Uterus (tissue), 3 donors: ENCODE measurements at regions not wholly inside any gene's neighbourhood (a gene's known extent, or its start where the extent isn't known, plus 50 kb on each side); places are given as distances from the start of the nearest gene placed in this dataset.

ENCODE experiments used
- DNase-seq, 2 donors: peaks; one replicate each; pipeline ENCODE4 v3.0.0-alpha.2; 2019 to 2020
- H3K27ac ChIP-seq, 2 donors: fragments of 200-600 bp; sonication (generic); 1 replicate in 1 of 2; 2 replicates in 1 of 2; pipeline ENCODE4 v1.5.1; 2016 to 2018
- H3K27me3 ChIP-seq, 2 donors: fragments of 200-600 bp; sonication (generic); one replicate each; pipeline ENCODE4 v1.5.1; 2018 to 2019; ENCODE audit warnings: control low read depth in 1 of 2
- H3K36me3 ChIP-seq, 2 donors: fragments of 200-600 bp; sonication (generic); one replicate each; pipeline ENCODE4 v1.5.1; 2019; ENCODE audit warnings: control low read depth in 1 of 2
- H3K4me1 ChIP-seq, 2 donors: fragments of 200-600 bp; sonication (generic); one replicate each; pipeline ENCODE4 v1.5.1; 2018 to 2019; ENCODE audit warnings: control low read depth in 1 of 2
- H3K4me3 ChIP-seq, 2 donors: fragments of 200-600 bp; sonication (generic); 1 replicate in 1 of 2; 2 replicates in 1 of 2; pipeline ENCODE4 v1.5.1; 2018 to 2019; ENCODE audit warnings: mild to moderate bottlenecking in 1 of 2
- H3K9me3 ChIP-seq, 2 donors: fragments of 200-600 bp; sonication (generic); one replicate each; pipeline ENCODE4 v1.5.1; 2019; ENCODE audit warnings: control low read depth in 1 of 2
- CTCF ChIP-seq, 4 experiments: fragments of 200-600 bp in 2 of 4; fragments of 450-650 bp in 2 of 4; sonication (generic) in 2 of 4; IDR thresholded peaks; one replicate each; pipeline ENCODE4 v1.5.1; 2016 to 2019; ENCODE audit warnings: antibody characterized with exemption in 4 of 4, mild to moderate bottlenecking in 2 of 4, moderate library complexity in 1 of 4
- POLR2A ChIP-seq, 2 donors: fragments of 450-650 bp; IDR thresholded peaks; one replicate each; pipeline ENCODE4 v1.6.1; 2016; ENCODE audit warnings: antibody characterized with exemption in 2 of 2, mild to moderate bottlenecking in 1 of 2, moderate library complexity in 1 of 2
- intact Hi-C: fragments of 100-400 bp; cut with DNase I; formaldehyde crosslinking; loops from one replicate; pipeline ENCODE4 v1.15.1; 2023; ENCODE audit warnings: low total_unique reads
- donor health status: DM: yes; HTN: yes; CAD: no.

DNA sequence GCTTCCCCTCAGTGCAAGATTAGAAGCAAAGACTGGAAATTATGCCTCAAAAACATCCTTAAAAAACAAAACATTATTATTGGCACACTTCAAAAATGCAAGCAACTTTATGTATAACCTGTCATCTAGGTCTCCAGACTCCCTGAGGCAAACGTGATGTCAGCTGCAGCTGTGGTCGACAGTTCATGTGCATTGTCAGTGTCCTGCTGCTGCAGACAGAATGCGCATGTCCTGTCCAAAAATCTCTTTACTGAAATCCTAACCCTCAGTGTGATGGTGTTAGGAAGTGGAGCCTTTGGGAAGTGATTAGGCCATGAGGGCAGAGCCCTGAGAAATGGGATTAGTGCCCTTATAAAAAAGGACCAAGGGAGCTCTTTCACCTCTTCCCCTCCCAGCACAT is 126.9 kb downstream of the CYRIA start:
- Histone ChIP-seq H3K9me3 (no peaks in the 10 kb centered on the region), H3K27ac (no peak overlapping the region), H3K4me1 (no peaks in the 10 kb centered on the region), H3K36me3 (no peaks in the 10 kb centered on the region), H3K4me3 (no peak overlapping the region), H3K27me3 (peaks cover 0 to 8% of the 10 kb centered on the region in 2 donors)
- intact Hi-C loops = no loop called here
- TF ChIP-seq POLR2A (IDR thresholded peaks at IDR 0.05) (no peak), CTCF (IDR thresholded peaks at IDR 0.05) (no peak)
- no peak for DNase-seq

GRCh38 chr2:16537347-16537746 is 128.3 kb downstream of the CYRIA start:
- peaks cover 0 to 8% of the 10 kb centered on the region in 2 donors for H3K27me3 ChIP-seq
- intact Hi-C loops = no loop called here
- no peaks in the 10 kb centered on the region for H3K36me3 ChIP-seq
- H3K4me1 ChIP-seq = no peaks in the 10 kb centered on the region
- no peak overlapping the region for H3K4me3 ChIP-seq
- DNase-seq = no peak
- no peak for TF ChIP-seq CTCF (IDR thresholded peaks at IDR 0.05)
- no peak for TF ChIP-seq POLR2A (IDR thresholded peaks at IDR 0.05)
- H3K27ac ChIP-seq = no peak overlapping the region
- H3K9me3 ChIP-seq = no peaks in the 10 kb centered on the region

DNA sequence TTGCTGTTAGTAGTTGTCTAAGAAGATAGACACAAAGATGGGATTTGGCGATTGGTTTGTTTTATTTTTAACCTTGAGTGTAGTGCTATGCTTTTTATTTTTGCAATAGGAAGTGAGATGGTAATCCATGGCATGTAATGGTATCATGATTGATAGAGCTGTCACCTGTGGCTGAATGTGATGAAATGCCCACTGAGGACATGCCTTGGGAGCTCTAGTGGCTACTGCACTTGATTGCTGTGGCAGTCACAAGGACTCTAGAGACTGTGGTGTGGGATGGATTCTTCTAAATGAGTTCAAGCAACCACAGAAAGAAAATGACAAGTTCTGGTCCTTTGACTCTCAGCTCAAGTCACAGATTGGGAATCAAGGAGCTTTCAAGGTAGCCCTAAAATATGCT is 139.4 kb downstream of the CYRIA start:
- DNase-seq = no peak
- no peak overlapping the region for H3K4me3 ChIP-seq
- H3K27me3 ChIP-seq = no peaks in the 10 kb centered on the region
- no peaks in the 10 kb centered on the region for H3K4me1 ChIP-seq
- intact Hi-C loops = no loop called here
- H3K36me3 ChIP-seq = no peaks in the 10 kb centered on the region
- no peak overlapping the region for H3K27ac ChIP-seq
- TF ChIP-seq POLR2A (IDR thresholded peaks at IDR 0.05) (no peak), CTCF (IDR thresholded peaks at IDR 0.05) (no peak)
- no peaks in the 10 kb centered on the region for H3K9me3 ChIP-seq

DNA sequence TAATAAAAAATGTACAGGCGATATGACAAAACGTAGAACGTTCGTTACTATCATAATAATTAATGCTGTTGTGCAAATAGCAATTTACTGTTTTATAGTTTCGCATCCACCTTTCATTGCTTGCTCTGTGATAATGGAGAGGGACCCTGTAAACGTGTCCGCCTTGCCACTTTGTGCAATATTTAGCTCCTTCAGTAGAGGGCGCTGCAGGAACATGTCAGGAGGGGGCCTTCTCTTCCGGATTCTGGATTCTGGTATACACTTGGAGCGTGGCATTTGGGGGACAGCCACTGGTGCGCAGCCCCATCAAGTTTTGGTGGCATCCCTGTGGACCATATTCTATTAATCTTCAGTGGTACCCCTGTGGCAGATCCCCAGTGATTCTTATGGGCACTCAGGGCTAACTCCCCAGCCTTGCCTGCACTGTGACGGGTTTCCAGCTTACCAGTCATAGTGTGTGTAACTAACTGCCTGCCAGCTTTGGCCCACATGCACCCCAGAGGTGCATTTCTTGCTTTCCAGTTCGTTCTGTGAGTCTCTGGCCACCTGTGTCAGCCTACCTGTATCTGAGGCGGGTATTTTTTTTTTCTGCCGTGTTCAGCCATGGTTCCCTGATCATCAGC is 140.3 kb downstream of the CYRIA start:
- Histone ChIP-seq H3K36me3 (no peaks in the 10 kb centered on the region), H3K4me3 (no peak overlapping the region), H3K4me1 (no peaks in the 10 kb centered on the region), H3K27ac (no peak overlapping the region), H3K27me3 (no peaks in the 10 kb centered on the region), H3K9me3 (no peaks in the 10 kb centered on the region)
- no peak for DNase-seq
- intact Hi-C loops = no loop called here
- TF ChIP-seq POLR2A (IDR thresholded peaks at IDR 0.05) (no peak), CTCF (IDR thresholded peaks at IDR 0.05) (no peak)

GRCh38 chr2:16523711-16524110 is 141.9 kb downstream of the CYRIA start:
- no peaks in the 10 kb centered on the region for H3K9me3 ChIP-seq
- no peak overlapping the region for H3K27ac ChIP-seq
- no peaks in the 10 kb centered on the region for H3K4me1 ChIP-seq
- no peak for DNase-seq
- TF ChIP-seq POLR2A (IDR thresholded peaks at IDR 0.05) (no peak), CTCF (IDR thresholded peaks at IDR 0.05) (no peak)
- H3K36me3 ChIP-seq = no peaks in the 10 kb centered on the region
- no peaks in the 10 kb centered on the region for H3K27me3 ChIP-seq
- H3K4me3 ChIP-seq = no peak overlapping the region
- intact Hi-C loops = no loop called here
